KMS-11 (cell line): ENCODE measurements at regions not wholly inside any gene's neighbourhood (a gene's known extent, or its start where the extent isn't known, plus 50 kb on each side); places are given as distances from the start of the nearest gene placed in this dataset.

Experiments used
- H2AFZ ChIP-seq: fragments of 200-600 bp; sonication (generic); 2 replicates; pipeline ENCODE4 v1.6.1; 2016; ENCODE audit warnings: antibody characterized with exemption, mixed run types, low read depth
- H3K27ac ChIP-seq: fragments of 200-600 bp; sonication (generic); 2 replicates; pipeline ENCODE4 v1.6.1; 2016; ENCODE audit warnings: mild to moderate bottlenecking, mixed run types
- H3K27me3 ChIP-seq: fragments of 200-600 bp; sonication (generic); 2 replicates; pipeline ENCODE4 v1.6.1; 2017; ENCODE audit warnings: mild to moderate bottlenecking, low read depth, mixed run types, moderate library complexity; ENCODE audit not compliant: insufficient read depth
- H3K36me3 ChIP-seq: fragments of 200-600 bp; sonication (generic); 2 replicates; pipeline ENCODE4 v1.6.1; 2017; ENCODE audit warnings: mild to moderate bottlenecking, mixed run types; ENCODE audit not compliant: insufficient read depth
- H3K4me1 ChIP-seq: fragments of 200-600 bp; sonication (generic); 2 replicates; pipeline ENCODE4 v1.6.1; 2016; ENCODE audit warnings: mild to moderate bottlenecking, low read depth, mixed run types; ENCODE audit not compliant: poor library complexity, severe bottlenecking
- H3K4me2 ChIP-seq: fragments of 200-600 bp; sonication (generic); 2 replicates; pipeline ENCODE4 v1.7.0; 2016; ENCODE audit warnings: mild to moderate bottlenecking, mixed run types
- H3K4me3 ChIP-seq: fragments of 200-600 bp; sonication (generic); IDR thresholded peaks from 2 replicates; pipeline ENCODE4 v1.6.1; 2017; ENCODE audit warnings: low read depth, low read length, mixed read lengths; ENCODE audit not compliant: insufficient read depth
- H3K79me2 ChIP-seq: fragments of 200-600 bp; sonication (generic); 2 replicates; pipeline ENCODE4 v1.6.1; 2016; ENCODE audit warnings: low read depth, mixed run types; ENCODE audit not compliant: insufficient read depth
- H3K9ac ChIP-seq: fragments of 200-600 bp; sonication (generic); 2 replicates; pipeline ENCODE4 v1.6.1; 2016; ENCODE audit warnings: mild to moderate bottlenecking, mixed run types
- H4K20me1 ChIP-seq: fragments of 200-600 bp; sonication (generic); 2 replicates; pipeline ENCODE4 v1.6.1; 2016; ENCODE audit warnings: mild to moderate bottlenecking, mixed run types; ENCODE audit not compliant: insufficient read depth
- CTCF ChIP-seq: fragments of 200-600 bp; sonication (generic); conservative IDR thresholded peaks from 2 replicates; pipeline ENCODE4 v1.6.1; 2017; ENCODE audit warnings: low read depth, mild to moderate bottlenecking, antibody characterized with exemption, low read length, moderate library complexity, mixed read lengths

GRCh38 chr18:66342577-66342976 is 261.3 kb downstream of the CDH19 start:
- no peak overlapping the region for H3K27ac ChIP-seq

DNA sequence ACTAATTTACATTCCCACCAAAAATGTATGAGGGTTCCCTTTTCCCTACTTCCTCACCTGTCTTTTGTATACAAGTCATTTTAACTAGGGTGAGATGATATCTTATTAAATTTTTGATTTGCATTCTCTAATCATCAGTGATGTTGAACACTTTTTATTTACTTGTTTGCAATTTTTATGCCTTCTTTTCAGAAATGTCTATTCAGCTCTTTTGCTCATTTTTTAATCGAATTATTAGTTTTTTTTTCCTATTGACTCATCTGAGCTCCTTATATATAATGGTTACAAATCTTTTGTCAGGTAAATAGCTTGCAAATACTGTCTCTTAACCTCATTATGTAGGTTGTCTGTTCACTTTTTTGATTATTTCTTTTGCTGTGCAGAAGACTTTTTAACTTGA is 269.4 kb downstream of the CDH19 start:
- no peak overlapping the region for H3K27ac ChIP-seq
- no peaks in the 10 kb centered on the region for H3K36me3 ChIP-seq
- H4K20me1 ChIP-seq: no peaks in the 10 kb centered on the region
- H3K27me3 ChIP-seq: no peaks in the 10 kb centered on the region
- H3K79me2 ChIP-seq: no peaks in the 10 kb centered on the region
- H3K4me2 ChIP-seq: no peak overlapping the region
- no peak for TF ChIP-seq CTCF
- H3K9ac ChIP-seq: no peak overlapping the region
- H2AFZ ChIP-seq: no peak overlapping the region
- H3K4me1 ChIP-seq: no peaks in the 10 kb centered on the region
- no peak overlapping the region for H3K4me3 ChIP-seq

More at GRCh38 chr18:66342577-66342976, 261.3 kb downstream of the CDH19 start:
- H3K27me3 ChIP-seq: no peaks in the 10 kb centered on the region
- H2AFZ ChIP-seq: no peak overlapping the region
- H3K36me3 ChIP-seq: no peaks in the 10 kb centered on the region
- no peak overlapping the region for H3K4me2 ChIP-seq
- H3K9ac ChIP-seq: no peak overlapping the region
- H3K4me3 ChIP-seq: no peak overlapping the region
- TF ChIP-seq CTCF: no peak
- no peaks in the 10 kb centered on the region for H3K4me1 ChIP-seq
- H3K79me2 ChIP-seq: no peaks in the 10 kb centered on the region
- H4K20me1 ChIP-seq: no peaks in the 10 kb centered on the region

GRCh38 chr18:66329716-66330115 is 274.2 kb downstream of the CDH19 start:
- H3K36me3 ChIP-seq: no peaks in the 10 kb centered on the region
- H2AFZ ChIP-seq: no peak overlapping the region
- TF ChIP-seq CTCF: no peak
- no peaks in the 10 kb centered on the region for H4K20me1 ChIP-seq
- H3K79me2 ChIP-seq: no peaks in the 10 kb centered on the region
- no peaks in the 10 kb centered on the region for H3K4me1 ChIP-seq
- no peaks in the 10 kb centered on the region for H3K27me3 ChIP-seq
- no peak overlapping the region for H3K27ac ChIP-seq
- H3K4me3 ChIP-seq: no peak overlapping the region
- H3K4me2 ChIP-seq: no peak overlapping the region
- H3K9ac ChIP-seq: no peak overlapping the region

DNA sequence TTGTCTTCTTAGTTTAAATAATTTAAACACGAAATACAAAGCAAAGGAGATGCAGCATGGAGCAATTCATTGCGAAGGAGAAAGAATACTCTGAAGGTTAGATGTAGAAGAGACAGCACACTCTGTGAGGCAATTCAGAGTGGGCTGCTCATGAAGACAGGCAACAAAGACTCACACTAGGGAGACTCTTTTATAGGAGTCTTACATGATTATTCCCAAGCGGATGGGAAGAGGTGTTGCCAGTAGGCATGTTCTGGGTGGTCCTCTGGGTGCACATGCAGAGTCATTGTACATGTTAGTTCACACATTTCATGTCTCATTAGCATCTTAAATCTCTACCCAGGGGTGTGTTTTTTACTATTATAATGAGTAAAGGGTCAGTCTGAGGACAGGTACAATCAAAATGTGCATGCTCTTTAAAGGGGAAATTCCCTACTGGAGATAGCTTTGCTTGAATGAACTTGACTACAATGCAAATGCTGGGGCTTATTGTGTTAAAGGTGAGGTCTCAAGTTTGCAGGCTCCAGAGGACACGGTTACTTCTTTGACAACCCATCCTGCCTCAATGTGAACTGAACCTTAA is 275.5 kb downstream of the CDH19 start:
- H3K79me2 ChIP-seq: no peaks in the 10 kb centered on the region
- TF ChIP-seq CTCF: no peak
- no peak overlapping the region for H3K4me2 ChIP-seq

More for the DNA sequence above, 275.5 kb downstream of the CDH19 start:
- H3K27ac ChIP-seq: no peak overlapping the region
- H3K36me3 ChIP-seq: no peaks in the 10 kb centered on the region
- H3K9ac ChIP-seq: no peak overlapping the region
- no peaks in the 10 kb centered on the region for H3K4me1 ChIP-seq
- no peaks in the 10 kb centered on the region for H3K27me3 ChIP-seq
- H2AFZ ChIP-seq: no peak overlapping the region
- H4K20me1 ChIP-seq: no peaks in the 10 kb centered on the region
- H3K4me3 ChIP-seq: no peak overlapping the region
